ENCODE measurements at regions not wholly inside any gene's neighbourhood (a gene's known extent, or its start where the extent isn't known, plus 50 kb on each side); places are given as distances from the start of the nearest gene placed in this dataset.

GRCh38 chr3:5314897-5315296 lies 127.4 kb downstream of the EDEM1 start:
- TF ChIP-seq ARNTL (CRISPR knock-in tag; IDR thresholded peaks at IDR 0.05; ENCODE audit: borderline replicate concordance, low read depth) (no peak), TSHZ2 (CRISPR knock-in tag; IDR thresholded peaks at IDR 0.05) (no peak), ZNF8 (CRISPR knock-in tag; IDR thresholded peaks at IDR 0.05) (no peak), ISL1 (CRISPR knock-in tag; IDR thresholded peaks at IDR 0.05) (no peak), ZFP3 (CRISPR knock-in tag; IDR thresholded peaks at IDR 0.05) (no peak), RARB (CRISPR knock-in tag; IDR thresholded peaks at IDR 0.05) (no peak), OSR1 (CRISPR knock-in tag; IDR thresholded peaks at IDR 0.05) (no peak)
- TF ChIP-seq, protein P1, sequence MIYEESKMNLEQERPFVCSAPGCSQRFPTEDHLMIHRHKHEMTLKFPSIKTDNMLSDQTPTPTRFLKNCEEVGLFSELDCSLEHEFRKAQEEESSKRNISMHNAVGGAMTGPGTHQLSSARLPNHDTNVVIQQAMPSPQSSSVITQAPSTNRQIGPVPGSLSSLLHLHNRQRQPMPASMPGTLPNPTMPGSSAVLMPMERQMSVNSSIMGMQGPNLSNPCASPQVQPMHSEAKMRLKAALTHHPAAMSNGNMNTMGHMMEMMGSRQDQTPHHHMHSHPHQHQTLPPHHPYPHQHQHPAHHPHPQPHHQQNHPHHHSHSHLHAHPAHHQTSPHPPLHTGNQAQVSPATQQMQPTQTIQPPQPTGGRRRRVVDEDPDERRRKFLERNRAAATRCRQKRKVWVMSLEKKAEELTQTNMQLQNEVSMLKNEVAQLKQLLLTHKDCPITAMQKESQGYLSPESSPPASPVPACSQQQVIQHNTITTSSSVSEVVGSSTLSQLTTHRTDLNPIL (CRISPR knock-in tag; IDR thresholded peaks at IDR 0.05; ENCODE audit: low read depth): no peak
- TF ChIP-seq, protein P2, sequence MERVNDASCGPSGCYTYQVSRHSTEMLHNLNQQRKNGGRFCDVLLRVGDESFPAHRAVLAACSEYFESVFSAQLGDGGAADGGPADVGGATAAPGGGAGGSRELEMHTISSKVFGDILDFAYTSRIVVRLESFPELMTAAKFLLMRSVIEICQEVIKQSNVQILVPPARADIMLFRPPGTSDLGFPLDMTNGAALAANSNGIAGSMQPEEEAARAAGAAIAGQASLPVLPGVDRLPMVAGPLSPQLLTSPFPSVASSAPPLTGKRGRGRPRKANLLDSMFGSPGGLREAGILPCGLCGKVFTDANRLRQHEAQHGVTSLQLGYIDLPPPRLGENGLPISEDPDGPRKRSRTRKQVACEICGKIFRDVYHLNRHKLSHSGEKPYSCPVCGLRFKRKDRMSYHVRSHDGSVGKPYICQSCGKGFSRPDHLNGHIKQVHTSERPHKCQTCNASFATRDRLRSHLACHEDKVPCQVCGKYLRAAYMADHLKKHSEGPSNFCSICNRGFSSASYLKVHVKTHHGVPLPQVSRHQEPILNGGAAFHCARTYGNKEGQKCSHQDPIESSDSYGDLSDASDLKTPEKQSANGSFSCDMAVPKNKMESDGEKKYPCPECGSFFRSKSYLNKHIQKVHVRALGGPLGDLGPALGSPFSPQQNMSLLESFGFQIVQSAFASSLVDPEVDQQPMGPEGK (CRISPR knock-in tag; IDR thresholded peaks at IDR 0.05; ENCODE audit: borderline replicate concordance): no peak

DNA sequence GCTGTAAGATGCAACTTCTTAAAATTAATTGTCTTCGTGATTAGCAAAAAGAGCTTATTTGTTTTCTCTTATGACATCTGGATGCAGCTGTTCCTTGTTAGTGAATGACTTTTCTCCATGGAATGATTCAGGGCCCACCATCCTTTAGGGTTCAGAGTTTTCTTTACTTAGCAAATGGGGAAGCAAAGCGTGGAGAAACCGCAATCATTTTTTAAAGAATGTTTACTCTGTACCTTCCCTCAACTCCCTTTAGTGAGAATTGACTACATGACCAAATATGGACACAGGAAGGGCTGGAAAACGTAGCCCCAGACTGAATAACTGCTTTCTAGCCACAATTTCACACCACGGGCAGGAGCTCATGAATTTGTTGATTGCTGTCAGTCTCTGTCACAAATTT lies 130.1 kb downstream of the EDEM1 start:
- no peak for TF ChIP-seq POU6F1 (CRISPR knock-in tag; IDR thresholded peaks at IDR 0.05; ENCODE audit: borderline replicate concordance, low read depth)
- TF ChIP-seq GLIS3 (CRISPR knock-in tag; IDR thresholded peaks at IDR 0.05): no peak
- TF ChIP-seq, protein P1 (CRISPR knock-in tag; IDR thresholded peaks at IDR 0.05; ENCODE audit: low read depth): no peak
- no peak for TF ChIP-seq TCF4 (CRISPR knock-in tag; IDR thresholded peaks at IDR 0.05; ENCODE audit: borderline replicate concordance)
- TF ChIP-seq OSR1 (CRISPR knock-in tag; IDR thresholded peaks at IDR 0.05): no peak
- TF ChIP-seq ZC3H10 (CRISPR knock-in tag; IDR thresholded peaks at IDR 0.05): no peak
- TF ChIP-seq ZFP30 (CRISPR knock-in tag; IDR thresholded peaks at IDR 0.05): no peak
- no peak for TF ChIP-seq CSDC2 (CRISPR knock-in tag; IDR thresholded peaks at IDR 0.05)
- no peak for TF ChIP-seq BACH2 (CRISPR knock-in tag; IDR thresholded peaks at IDR 0.05; ENCODE audit: borderline replicate concordance)
- TF ChIP-seq TOX (CRISPR knock-in tag; IDR thresholded peaks at IDR 0.05; ENCODE audit: borderline replicate concordance): no peak
- TF ChIP-seq, protein P2 (CRISPR knock-in tag; IDR thresholded peaks at IDR 0.05; ENCODE audit: borderline replicate concordance): no peak
- TF ChIP-seq PPARA (CRISPR knock-in tag; IDR thresholded peaks at IDR 0.05; ENCODE audit: borderline replicate concordance): no peak
- TF ChIP-seq ARNTL (CRISPR knock-in tag; IDR thresholded peaks at IDR 0.05; ENCODE audit: borderline replicate concordance, low read depth): no peak
- no peak for TF ChIP-seq ZNF70 (CRISPR knock-in tag; IDR thresholded peaks at IDR 0.05)
- TF ChIP-seq TSHZ2 (CRISPR knock-in tag; IDR thresholded peaks at IDR 0.05): no peak
- TF ChIP-seq RARB (CRISPR knock-in tag; IDR thresholded peaks at IDR 0.05): no peak
- TF ChIP-seq ESRRG (CRISPR knock-in tag; IDR thresholded peaks at IDR 0.05): no peak
- no peak for TF ChIP-seq ISL1 (CRISPR knock-in tag; IDR thresholded peaks at IDR 0.05)
- TF ChIP-seq, protein P3, sequence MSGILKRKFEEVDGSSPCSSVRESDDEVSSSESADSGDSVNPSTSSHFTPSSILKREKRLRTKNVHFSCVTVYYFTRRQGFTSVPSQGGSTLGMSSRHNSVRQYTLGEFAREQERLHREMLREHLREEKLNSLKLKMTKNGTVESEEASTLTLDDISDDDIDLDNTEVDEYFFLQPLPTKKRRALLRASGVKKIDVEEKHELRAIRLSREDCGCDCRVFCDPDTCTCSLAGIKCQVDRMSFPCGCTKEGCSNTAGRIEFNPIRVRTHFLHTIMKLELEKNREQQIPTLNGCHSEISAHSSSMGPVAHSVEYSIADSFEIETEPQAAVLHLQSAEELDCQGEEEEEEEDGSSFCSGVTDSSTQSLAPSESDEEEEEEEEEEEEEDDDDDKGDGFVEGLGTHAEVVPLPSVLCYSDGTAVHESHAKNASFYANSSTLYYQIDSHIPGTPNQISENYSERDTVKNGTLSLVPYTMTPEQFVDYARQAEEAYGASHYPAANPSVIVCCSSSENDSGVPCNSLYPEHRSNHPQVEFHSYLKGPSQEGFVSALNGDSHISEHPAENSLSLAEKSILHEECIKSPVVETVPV (CRISPR knock-in tag; IDR thresholded peaks at IDR 0.05): no peak
- TF ChIP-seq SNAI2 (CRISPR knock-in tag; IDR thresholded peaks at IDR 0.05): no peak
- ATAC-seq: no peak

More at GRCh38 chr3:5314897-5315296, 127.4 kb downstream of the EDEM1 start:
- no peak for ATAC-seq
